ENCODE measurements at regions not wholly inside any gene's neighbourhood (a gene's known extent, or its start where the extent isn't known, plus 50 kb on each side); places are given as distances from the start of the nearest gene placed in this dataset.

DNA sequence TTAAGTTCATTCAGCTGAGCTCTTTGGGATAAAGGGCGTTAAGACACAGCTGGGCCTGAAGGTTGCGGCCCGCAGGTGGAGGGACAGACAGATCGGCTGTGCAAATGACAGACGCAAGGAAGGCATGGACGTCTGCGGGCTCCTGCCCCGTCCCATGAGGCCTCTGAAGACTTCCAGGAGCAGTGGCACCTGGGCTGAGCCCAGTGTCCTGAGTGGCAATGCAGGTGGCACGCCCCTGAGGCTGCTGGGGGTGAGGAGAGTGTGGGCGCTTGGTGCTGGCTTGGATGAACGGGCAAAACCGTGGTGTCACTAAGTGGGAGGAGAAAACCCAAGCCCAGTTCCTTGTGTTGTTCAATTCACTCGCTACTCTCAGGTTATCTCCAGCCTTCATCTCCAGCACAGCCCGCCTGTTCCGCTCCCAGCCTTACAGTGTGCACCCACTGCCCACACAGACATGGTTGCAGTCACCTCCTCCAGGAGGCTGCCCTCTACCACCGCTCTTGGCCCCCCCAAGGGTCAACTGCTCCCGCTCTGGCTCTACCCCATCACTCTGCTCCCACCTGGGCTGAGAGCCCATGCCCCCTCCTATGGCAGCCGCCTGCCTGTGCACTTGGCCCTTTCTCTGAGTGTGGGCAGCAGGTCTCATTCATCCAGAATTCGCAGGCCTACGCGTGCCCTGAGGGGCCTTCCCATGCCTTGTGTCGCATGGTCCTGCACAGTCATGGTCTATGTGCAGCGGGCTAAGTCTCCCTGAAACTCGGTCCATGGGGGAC, 50.3 kb downstream of the PTGR3 start:
- no peak for DNase-seq

DNA sequence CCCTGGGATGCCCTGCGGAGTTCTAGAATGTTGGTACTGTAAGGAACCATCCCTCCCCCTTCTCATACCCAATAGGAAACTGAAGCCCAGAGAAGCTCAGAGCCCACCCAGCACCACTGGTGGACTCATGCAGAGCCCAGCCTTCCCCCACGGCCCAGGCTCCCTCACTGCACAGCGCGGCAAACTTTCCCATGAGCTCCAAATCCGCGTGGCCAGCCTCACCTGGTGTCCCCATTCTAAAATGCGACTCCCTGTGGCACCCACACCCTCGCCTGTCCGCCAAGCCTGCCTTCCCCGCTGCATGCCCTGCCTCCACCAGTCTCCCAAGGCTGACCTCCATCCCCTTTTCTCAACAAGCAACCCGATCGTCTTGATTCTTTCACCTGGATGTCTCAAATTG, 51.1 kb downstream of the PTGR3 start:
- DNase-seq: no peak

GRCh38 chr18:75157381-75157780, 51.6 kb downstream of the PTGR3 start:
- no peak for DNase-seq

DNA sequence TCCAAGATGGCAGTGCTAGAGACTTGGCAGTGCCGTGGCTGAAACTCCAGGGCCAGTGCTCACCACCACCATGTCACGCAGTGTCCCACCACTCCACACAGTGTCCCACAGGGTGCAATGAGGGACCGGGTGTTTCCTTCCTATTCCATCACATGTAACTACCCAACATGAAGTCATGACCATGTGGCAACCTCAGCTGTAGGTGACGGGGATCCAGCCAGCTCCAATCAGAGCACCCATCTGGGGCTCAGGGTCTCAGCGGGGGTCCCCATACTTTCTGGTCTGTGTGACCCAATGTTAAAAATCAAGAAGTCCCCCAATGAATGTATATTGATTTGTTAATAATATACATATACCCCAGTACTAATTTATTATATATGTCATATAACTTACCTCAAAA, 52.1 kb downstream of the PTGR3 start:
- no peak for DNase-seq

GRCh38 chr18:75156139-75156750, 52.7 kb downstream of the PTGR3 start:
- DNase-seq: no peak

GRCh38 chr18:75154997-75155396, 53.9 kb downstream of the PTGR3 start:
- no peak for DNase-seq

DNA sequence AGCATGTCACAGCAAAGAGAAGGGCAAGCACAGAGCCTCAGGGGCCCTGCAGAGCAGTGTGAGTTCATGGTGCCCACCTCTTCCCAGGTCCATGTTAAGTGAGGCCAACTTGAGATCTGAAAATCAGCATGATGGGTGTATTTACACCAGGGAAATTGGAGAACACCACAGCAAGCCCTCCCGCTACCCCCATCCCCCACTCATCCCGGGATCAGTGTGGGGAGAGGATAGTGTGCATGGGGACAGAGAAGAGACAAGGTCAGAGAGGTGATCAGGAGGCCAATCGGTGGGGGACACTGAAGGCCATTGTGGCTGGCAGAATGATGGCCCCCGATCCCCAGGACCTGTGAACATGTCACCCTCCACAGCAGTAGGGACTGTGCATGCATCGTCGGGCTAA, 54.7 kb downstream of the PTGR3 start:
- no peak for DNase-seq

- DNase-seq: no peak
Observed at GRCh38 chr18:75143851-75144250, 65.1 kb downstream of the PTGR3 start.

DNA sequence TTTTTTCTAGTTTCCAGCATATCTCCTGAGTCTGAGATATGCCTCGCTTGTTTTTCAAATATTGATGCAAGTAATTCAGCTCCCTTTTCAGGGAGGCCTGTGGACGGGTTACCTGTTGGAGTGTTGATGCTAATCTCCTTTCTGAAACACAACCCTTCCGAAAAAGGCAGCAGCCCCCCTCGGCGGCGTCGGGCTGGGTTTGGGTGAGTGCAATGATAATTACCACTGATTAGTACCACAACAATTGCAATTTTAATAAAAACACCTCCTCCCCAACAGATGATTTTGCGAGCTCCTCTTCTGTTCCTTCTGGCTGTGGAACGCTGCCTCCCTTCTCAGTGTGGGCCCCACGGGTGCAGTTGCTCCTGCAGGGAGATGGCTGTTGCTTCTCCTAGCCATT, 66.3 kb downstream of the PTGR3 start:
- no peak for DNase-seq

GRCh38 chr18:75141734-75142133, 67.2 kb downstream of the PTGR3 start:
- DNase-seq: no peak

- DNase-seq: no peak
Observed at GRCh38 chr18:75141166-75141565, 67.8 kb downstream of the PTGR3 start.

DNA sequence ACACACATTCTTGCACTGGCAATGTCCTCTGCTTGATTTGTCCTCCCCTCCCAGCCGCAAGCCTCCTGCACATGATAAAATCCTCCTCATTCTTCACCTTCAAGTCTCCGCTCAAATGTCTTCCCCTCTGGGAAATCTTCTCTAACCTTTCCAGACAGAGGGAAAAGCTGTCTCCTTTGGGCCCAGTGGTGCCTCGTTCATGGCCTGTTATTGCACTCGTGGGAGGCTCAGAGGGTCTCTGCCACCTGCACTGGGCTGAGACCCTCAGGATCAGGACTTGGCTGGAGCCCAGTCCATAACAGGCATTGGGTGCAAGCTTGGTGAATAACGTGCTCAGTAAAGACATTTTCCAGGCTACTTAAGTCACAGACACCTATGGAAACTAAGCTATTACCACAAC, 68.6 kb downstream of the PTGR3 start:
- DNase-seq: no peak

- no peak for DNase-seq
Observed at GRCh38 chr18:75139226-75139911, 69.6 kb downstream of the PTGR3 start.

DNA sequence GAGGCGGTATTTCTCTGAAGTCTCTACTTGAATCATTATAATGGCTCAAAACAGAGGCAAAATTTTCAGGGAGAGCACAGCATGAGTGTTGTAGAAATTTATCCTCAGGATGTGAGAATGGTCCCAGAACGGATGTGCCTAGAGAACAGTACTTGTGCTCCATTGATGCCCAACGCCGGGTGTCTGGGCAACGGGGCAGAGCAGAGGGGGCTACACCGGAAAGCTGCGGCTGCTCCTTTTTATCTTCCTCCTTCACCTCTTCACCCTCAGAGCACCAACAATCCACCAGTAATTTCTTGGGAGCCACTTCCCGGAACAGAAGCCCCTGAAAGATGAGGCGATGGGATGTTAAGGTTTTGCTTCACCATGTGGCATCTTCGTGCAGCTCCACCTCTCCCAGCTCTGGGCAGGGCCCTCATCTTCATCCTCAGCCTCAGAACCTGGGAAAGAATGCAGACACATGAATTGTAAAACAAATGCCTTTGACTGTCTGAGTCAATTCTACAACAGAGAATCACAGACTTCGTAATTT, 71.5 kb downstream of the PTGR3 start:
- no peak for DNase-seq

DNA sequence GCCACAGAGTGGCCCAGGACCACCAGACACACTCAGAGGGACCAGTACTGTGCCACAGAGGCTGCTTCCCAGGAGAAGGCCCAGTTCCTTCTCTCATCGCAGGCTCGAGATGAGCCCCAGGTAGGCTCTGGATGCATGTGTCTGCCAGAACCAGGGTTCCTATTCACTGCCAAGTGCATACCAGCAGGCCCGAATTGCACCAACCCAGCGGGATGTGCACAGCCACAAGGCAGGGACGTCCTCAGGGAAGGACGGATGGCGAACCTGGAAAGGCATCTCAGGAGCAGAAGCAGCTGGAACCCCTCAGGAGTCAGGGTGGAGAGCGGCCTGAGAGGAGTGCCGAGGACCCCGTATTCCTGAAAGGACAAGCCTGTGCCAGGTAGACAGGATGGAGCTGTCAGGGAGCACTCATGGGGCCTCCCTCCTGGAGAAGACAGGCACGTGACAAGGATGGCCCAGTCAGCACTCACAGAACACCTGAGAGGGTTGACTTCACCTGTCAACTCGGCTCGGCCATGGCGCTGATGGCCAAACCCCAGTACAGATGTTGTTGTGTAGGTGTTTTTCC, 73.7 kb downstream of the PTGR3 start:
- no peak for DNase-seq

DNA sequence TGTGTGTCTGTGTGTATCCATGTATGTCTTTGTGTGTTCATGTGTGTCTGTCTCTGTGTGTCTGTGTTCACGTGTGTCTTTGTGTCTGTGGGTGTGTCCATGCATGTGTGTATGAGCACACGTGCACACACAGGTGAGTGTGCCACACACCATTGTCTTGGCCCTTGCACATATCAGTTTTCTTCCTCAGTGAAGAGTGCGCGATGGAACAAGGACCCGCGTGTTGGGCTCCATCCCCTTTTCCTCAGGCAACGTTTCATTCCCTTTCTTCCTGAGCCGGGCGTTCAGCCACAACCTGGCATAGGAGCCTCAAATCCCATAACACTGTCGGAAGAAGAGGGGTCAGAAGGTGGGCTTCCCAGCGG, 74.3 kb downstream of the PTGR3 start:
- DNase-seq: no peak

DNA sequence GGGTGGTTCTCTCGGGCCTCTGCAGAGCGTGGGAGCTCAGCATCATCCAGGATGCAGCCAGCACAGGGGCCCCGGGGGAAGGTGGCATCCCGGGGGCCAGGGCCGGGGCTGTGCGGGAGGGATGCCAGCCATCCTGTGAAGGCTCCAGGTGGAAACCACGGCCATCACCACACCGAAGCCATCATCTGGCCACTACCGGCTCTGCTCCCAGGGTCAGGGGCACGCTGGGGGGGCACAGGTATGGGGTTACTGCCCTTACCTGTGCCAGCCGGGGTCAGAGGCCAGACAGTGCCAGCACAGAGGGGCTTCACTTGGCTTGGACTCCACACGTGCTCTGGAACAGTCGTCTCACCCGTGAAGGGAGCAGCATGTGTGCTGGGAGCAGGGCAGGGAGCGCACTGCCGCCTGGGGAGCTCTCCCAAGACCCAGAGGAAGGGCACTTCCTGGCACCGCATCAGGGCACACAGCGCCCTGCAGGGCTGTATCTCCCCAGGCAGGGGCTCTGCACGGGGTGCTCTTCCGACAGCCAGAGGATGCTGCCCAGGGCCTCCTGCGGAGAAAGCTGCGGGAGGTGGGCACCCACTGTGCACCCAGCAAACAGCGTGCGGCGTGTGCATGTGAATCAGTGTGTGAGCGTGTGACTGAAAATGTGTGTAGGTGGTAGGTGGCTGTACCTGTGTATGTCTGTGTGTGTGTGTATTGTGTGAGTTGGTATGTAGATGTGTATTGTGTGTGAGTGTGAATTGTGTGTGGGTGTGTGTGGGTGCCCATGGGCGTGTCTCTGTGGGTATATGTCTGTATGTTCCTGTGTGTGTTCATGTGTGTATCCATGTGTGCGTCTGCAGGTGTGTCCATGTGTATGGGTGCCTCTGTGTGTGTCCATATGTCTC, 75.0 kb downstream of the PTGR3 start:
- no peak for DNase-seq

GRCh38 chr18:75132931-75133525, 75.9 kb downstream of the PTGR3 start:
- no peak for DNase-seq

DNA sequence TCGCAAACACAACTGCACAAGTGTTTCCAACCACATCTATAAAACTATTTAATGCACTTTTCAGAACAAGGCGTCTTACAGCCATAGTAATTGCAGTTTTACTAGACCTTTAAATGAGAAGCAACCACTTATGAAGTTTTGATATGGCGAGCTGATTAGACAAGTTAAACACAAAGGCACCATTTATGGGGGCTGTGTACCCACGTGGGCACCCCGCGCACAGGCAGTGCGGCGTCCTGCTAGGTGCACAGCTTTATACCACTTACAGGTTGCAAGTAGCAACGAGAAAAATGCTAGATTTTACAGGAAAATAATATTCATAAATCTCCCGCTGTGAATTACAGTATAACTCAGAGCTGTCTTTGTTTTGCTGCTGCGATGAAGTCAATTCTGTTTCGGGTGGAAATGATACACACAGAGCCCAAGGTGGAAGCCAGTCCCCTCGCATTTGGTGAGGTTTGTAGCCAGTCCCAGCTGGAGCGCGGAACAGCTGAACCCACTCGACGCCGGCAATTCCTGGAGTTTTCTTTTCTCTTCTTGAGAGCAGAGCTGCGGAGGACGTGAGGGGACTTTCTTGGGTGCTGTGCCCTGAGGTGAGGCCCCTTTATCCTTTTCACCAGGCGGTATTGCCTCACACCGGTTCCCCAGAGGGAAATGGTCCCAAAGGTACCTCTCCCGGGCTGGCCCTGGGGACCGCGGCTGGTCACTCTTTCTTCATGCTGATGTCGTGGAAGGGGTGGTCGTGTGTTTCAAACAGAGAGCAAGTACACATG, 76.7 kb downstream of the PTGR3 start:
- DNase-seq: no peak

- DNase-seq: no peak
Observed at GRCh38 chr18:75131381-75132000, 77.4 kb downstream of the PTGR3 start.
